Thyroid gland (tissue), 4 donors: ENCODE measurements at regions not wholly inside any gene's neighbourhood (a gene's known extent, or its start where the extent isn't known, plus 50 kb on each side); places are given as distances from the start of the nearest gene placed in this dataset.

ENCODE experiments used
- DNase-seq, 2 donors: peaks; one replicate each; pipeline ENCODE4 v3.0.0-alpha.2; 2019
- H3K27ac ChIP-seq, 3 donors: fragments of 200-600 bp; sonication (generic); 1 replicate in 2 of 3; 2 replicates in 1 of 3; pipeline ENCODE4 v1.5.1; 2016 to 2019; ENCODE audit warnings: mild to moderate bottlenecking in 1 of 3, moderate library complexity in 1 of 3
- H3K27me3 ChIP-seq: fragments of 200-600 bp; sonication (generic); one replicate; pipeline ENCODE4 v1.5.1; 2019
- H3K36me3 ChIP-seq, 2 donors: fragments of 200-600 bp; sonication (generic); one replicate each; pipeline ENCODE4 v1.5.1; 2016 to 2019
- H3K4me1 ChIP-seq, 2 donors: fragments of 200-600 bp; sonication (generic); one replicate each; pipeline ENCODE4 v1.5.1; 2017 to 2019
- H3K4me3 ChIP-seq, 3 donors: fragments of 200-600 bp; sonication (generic); replicated peaks in 1 of 3; 1 replicate in 2 of 3; 2 replicates in 1 of 3; pipeline ENCODE4 v1.5.1; 2016; ENCODE audit warnings: mild to moderate bottlenecking in 1 of 3
- H3K9me3 ChIP-seq: fragments of 200-600 bp; sonication (generic); one replicate; pipeline ENCODE4 v1.5.1; 2017
- POLR2A ChIP-seq, 2 donors: fragments of 450-650 bp; IDR thresholded peaks; one replicate each; pipeline ENCODE4 v1.6.1; 2017; ENCODE audit warnings: antibody characterized with exemption in 2 of 2, mild to moderate bottlenecking in 2 of 2, moderate library complexity in 1 of 2
- WGBS, 2 donors: methylation state at CpG; one replicate each; pipeline ENCODE4 v1.1.5; 2017; 5-methylcytosine and 5-hydroxymethylcytosine counted together
- intact Hi-C: fragments of 100-400 bp; cut with DNase I; formaldehyde crosslinking; loops from one replicate; pipeline ENCODE4 v1.15.1; 2023
- TF ChIP-seq, protein P1 (sequence below), 6 experiments: fragments of 200-600 bp in 3 of 6; fragments of 450-650 bp in 3 of 6; sonication (generic) in 3 of 6; IDR thresholded peaks; one replicate each; pipeline ENCODE4 v1.5.1; 2016 to 2019; ENCODE audit warnings: antibody characterized with exemption in 6 of 6, mild to moderate bottlenecking in 2 of 6, inconsistent platforms in 1 of 6, moderate library complexity in 1 of 6

DNA sequence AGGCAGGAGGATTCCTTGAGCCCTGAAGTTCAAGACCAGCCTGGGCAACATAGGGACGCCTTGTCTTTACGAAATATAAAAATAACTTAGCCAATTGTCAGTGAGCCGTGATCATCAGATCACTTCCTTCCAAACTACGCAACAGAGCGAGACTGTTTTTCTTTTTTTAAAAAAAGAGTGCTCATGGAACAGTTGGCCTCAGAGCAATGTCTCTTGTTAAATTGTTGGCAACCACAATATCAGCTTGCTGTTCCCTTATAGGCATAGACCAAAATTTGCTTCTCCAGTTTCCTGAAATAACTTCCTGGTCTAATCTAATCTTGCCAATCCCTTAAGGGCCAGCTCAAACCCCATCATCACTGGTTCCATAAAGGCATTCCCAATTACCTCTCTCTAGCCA lies 93.3 kb upstream of the SLC4A7 start:
- TF ChIP-seq, protein P1, sequence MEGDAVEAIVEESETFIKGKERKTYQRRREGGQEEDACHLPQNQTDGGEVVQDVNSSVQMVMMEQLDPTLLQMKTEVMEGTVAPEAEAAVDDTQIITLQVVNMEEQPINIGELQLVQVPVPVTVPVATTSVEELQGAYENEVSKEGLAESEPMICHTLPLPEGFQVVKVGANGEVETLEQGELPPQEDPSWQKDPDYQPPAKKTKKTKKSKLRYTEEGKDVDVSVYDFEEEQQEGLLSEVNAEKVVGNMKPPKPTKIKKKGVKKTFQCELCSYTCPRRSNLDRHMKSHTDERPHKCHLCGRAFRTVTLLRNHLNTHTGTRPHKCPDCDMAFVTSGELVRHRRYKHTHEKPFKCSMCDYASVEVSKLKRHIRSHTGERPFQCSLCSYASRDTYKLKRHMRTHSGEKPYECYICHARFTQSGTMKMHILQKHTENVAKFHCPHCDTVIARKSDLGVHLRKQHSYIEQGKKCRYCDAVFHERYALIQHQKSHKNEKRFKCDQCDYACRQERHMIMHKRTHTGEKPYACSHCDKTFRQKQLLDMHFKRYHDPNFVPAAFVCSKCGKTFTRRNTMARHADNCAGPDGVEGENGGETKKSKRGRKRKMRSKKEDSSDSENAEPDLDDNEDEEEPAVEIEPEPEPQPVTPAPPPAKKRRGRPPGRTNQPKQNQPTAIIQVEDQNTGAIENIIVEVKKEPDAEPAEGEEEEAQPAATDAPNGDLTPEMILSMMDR (IDR thresholded peaks at IDR 0.05): no peak
- no peak for TF ChIP-seq POLR2A (IDR thresholded peaks at IDR 0.05)
- H3K27me3 ChIP-seq: no peaks in the 10 kb centered on the region
- WGBS, 2 donors: 71 to 82% methylated on average over 5 of the region's 5 CpGs
- H3K27ac ChIP-seq: peak overlapping the region in 2 of 3 donors; percentile 18 to 33
- no peak overlapping the region for H3K4me3 ChIP-seq
- intact Hi-C loops: no loop called here
- no peaks in the 10 kb centered on the region for H3K36me3 ChIP-seq
- no peaks in the 10 kb centered on the region for H3K4me1 ChIP-seq
- no peak for DNase-seq
- H3K9me3 ChIP-seq: no peaks in the 10 kb centered on the region

DNA sequence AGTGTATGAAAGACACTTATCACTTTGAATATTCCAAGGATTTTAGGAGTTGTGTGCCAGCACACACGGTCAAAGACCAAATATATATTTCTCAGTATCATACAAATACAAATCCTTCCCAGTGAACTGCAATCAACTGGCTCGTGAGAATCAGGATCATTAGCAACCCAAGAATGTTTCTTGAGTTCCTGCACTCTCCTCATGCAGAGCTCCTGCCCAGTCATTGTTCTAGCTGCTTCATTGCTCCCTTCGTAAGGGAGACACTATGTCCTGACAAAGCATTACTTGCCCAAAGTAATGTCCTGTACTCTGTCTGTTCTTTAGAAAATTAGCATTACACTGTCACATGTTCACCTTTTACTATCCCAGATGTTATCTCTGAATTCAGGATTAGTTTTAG lies 92.0 kb upstream of the SLC4A7 start:
- intact Hi-C loops: no loop called here
- H3K4me3 ChIP-seq: no peak overlapping the region
- no peak for TF ChIP-seq POLR2A (IDR thresholded peaks at IDR 0.05)
- TF ChIP-seq, protein P1 (IDR thresholded peaks at IDR 0.05): no peak
- no peaks in the 10 kb centered on the region for H3K4me1 ChIP-seq
- H3K27me3 ChIP-seq: no peaks in the 10 kb centered on the region
- no peaks in the 10 kb centered on the region for H3K36me3 ChIP-seq
- no peak for DNase-seq
- no peak overlapping the region for H3K27ac ChIP-seq
- no peaks in the 10 kb centered on the region for H3K9me3 ChIP-seq
- WGBS, 2 donors: 77 to 83% methylated on average over 3 of the region's 3 CpGs

- Histone ChIP-seq H3K27ac (no peak overlapping the region), H3K4me1 (no peaks in the 10 kb centered on the region), H3K27me3 (no peaks in the 10 kb centered on the region), H3K36me3 (no peaks in the 10 kb centered on the region), H3K9me3 (no peaks in the 10 kb centered on the region), H3K4me3 (no peak overlapping the region)
- TF ChIP-seq POLR2A (IDR thresholded peaks at IDR 0.05): no peak
- 86 to 90% methylated on average over 3 of the region's 3 CpGs for WGBS, 2 donors
- intact Hi-C loops: no loop called here
- no peak for DNase-seq
Measured at GRCh38 chr3:27575499-27575898, 91.3 kb upstream of the SLC4A7 start.

GRCh38 chr3:27574438-27574795 lies 90.2 kb upstream of the SLC4A7 start:
- intact Hi-C loops: no loop called here
- Histone ChIP-seq H3K27ac (no peak overlapping the region), H3K36me3 (no peaks in the 10 kb centered on the region), H3K9me3 (no peaks in the 10 kb centered on the region), H3K4me3 (no peak overlapping the region), H3K4me1 (no peaks in the 10 kb centered on the region), H3K27me3 (no peaks in the 10 kb centered on the region)
- WGBS, 2 donors: 94 to 96% methylated on average over 6 of the region's 6 CpGs
- DNase-seq: no peak
- TF ChIP-seq, protein P1 (IDR thresholded peaks at IDR 0.05): no peak
- TF ChIP-seq POLR2A (IDR thresholded peaks at IDR 0.05): no peak

- H3K36me3 ChIP-seq: no peaks in the 10 kb centered on the region
- H3K9me3 ChIP-seq: no peaks in the 10 kb centered on the region
- H3K27me3 ChIP-seq: no peaks in the 10 kb centered on the region
- H3K4me3 ChIP-seq: no peak overlapping the region
- whole genome bisulfite sequencing, 2 donors: 90 to 92% methylated on average over 5 of the region's 5 CpGs
- no peak for TF ChIP-seq POLR2A (IDR thresholded peaks at IDR 0.05)
- TF ChIP-seq, protein P1 (IDR thresholded peaks at IDR 0.05): no peak
- no peak for DNase-seq
- intact Hi-C loops: no loop called here
- H3K27ac ChIP-seq: no peak overlapping the region
- no peaks in the 10 kb centered on the region for H3K4me1 ChIP-seq
Measured at GRCh38 chr3:27573780-27574437, 89.7 kb upstream of the SLC4A7 start.
